Sigmoid colon (tissue), 6 donors: ENCODE measurements at regions not wholly inside any gene's neighbourhood (a gene's known extent, or its start where the extent isn't known, plus 50 kb on each side); places are given as distances from the start of the nearest gene placed in this dataset.

Experiments
- DNase-seq: peaks from one replicate; pipeline ENCODE4 v3.0.0-alpha.2; 2019
- H3K27ac ChIP-seq, 4 donors: fragments of 200-600 bp; sonication (generic); one replicate each; pipeline ENCODE4 v1.5.1; 2016 to 2019; ENCODE audit warnings: mild to moderate bottlenecking in 1 of 4
- H3K27me3 ChIP-seq, 3 donors: fragments of 200-600 bp; sonication (generic); one replicate each; pipeline ENCODE4 v1.5.1; 2019; ENCODE audit warnings: mild to moderate bottlenecking in 1 of 3
- H3K36me3 ChIP-seq, 4 donors: fragments of 200-600 bp; sonication (generic); one replicate each; pipeline ENCODE4 v1.5.1; 2016 to 2019
- H3K4me1 ChIP-seq, 4 donors: fragments of 200-600 bp; sonication (generic); one replicate each; pipeline ENCODE4 v1.5.1; 2017 to 2019
- H3K4me3 ChIP-seq, 4 donors: fragments of 200-600 bp; sonication (generic); one replicate each; pipeline ENCODE4 v1.5.1; 2017 to 2019; ENCODE audit warnings: mild to moderate bottlenecking in 2 of 4, moderate library complexity in 1 of 4
- H3K9me3 ChIP-seq, 4 donors: fragments of 200-600 bp in 3 of 4; sonication (generic) in 3 of 4; one replicate each; pipeline versions ENCODE4 v1.5.1 to v1.6.1; 2013 to 2019
- EP300 ChIP-seq, 4 donors: sonication (generic); formaldehyde crosslinking; IDR thresholded peaks; one replicate each; pipeline ENCODE4 v1.6.1; 2017; ENCODE audit warnings: antibody characterized with exemption in 4 of 4
- POLR2A ChIP-seq, 2 donors: fragments of 450-650 bp; IDR thresholded peaks; one replicate each; pipeline ENCODE4 v1.6.1; 2016; ENCODE audit warnings: antibody characterized with exemption in 2 of 2, mild to moderate bottlenecking in 2 of 2, moderate library complexity in 2 of 2
- POLR2AphosphoS5 ChIP-seq, 4 donors: sonication (generic); formaldehyde crosslinking; IDR thresholded peaks; one replicate each; pipeline ENCODE4 v1.6.1; 2017; ENCODE audit warnings: antibody characterized with exemption in 4 of 4
- WGBS, 2 donors: extraction: QIAGEN DNeasy Blood & Tissue Kit; methylation state at CpG; one replicate each; pipeline ENCODE4 v1.1.7; 2013; 5-methylcytosine and 5-hydroxymethylcytosine counted together
- intact Hi-C: fragments of 100-400 bp; cut with DNase I; formaldehyde crosslinking; loops from one replicate; pipeline ENCODE4 v1.15.1; 2023
- TF ChIP-seq, protein P1 (sequence below), 4 experiments: fragments of 450-650 bp in 3 of 4; fragments of 200-600 bp in 1 of 4; IDR thresholded peaks; one replicate each; pipeline ENCODE4 v1.5.1; 2016 to 2019; ENCODE audit warnings: antibody characterized with exemption in 4 of 4, mild to moderate bottlenecking in 3 of 4, moderate library complexity in 2 of 4
- donor health status: healthy with polysubstance abuse.
- donor health status: healthy.

DNA sequence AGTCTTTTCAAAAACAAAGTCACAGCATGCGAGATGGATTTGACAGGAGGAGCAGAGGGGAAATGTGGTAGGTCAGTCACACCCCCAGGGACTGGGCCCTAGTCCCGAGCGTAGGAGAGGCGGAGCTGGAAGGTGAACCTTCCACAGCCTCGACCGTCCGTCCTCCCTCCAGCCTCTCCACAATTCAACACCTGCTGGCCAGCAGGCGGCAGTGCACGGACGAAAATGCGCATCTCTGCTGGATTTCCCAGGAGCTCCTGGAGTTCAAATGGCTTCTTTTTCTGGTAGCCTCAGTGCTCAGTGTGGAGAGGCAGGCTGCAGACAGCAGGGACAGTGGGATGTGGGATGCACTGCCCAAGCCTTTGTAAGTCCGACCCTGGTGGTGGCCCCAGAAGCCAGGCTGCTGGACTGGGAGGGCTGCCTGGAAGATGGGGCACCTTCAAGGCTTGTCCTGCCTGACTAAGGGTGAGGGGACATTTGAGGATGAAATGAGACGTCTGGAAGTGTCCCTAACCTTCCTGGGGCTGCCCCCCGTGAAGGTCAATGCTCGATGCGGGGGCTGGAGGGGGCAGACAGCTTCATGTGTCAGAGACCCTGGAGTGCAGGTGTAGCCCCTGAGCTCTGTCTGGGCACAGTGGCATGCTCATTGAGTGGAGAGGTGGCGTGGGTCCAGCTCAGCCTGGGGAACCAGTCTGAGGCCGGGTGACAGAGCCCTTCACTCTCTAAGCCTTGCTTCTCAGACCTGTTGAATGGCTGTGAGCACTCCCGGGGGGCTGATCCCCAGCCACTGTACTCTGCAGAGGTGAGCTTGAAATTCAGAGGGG lies 189.5 kb downstream of the TFCP2L1 start:
- no peak overlapping the region for H3K27ac ChIP-seq
- no peak for TF ChIP-seq POLR2AphosphoS5 (IDR thresholded peaks at IDR 0.05)
- TF ChIP-seq POLR2A (IDR thresholded peaks at IDR 0.05), result no peak
- TF ChIP-seq EP300 (IDR thresholded peaks at IDR 0.05), result no peak
- TF ChIP-seq, protein P1, sequence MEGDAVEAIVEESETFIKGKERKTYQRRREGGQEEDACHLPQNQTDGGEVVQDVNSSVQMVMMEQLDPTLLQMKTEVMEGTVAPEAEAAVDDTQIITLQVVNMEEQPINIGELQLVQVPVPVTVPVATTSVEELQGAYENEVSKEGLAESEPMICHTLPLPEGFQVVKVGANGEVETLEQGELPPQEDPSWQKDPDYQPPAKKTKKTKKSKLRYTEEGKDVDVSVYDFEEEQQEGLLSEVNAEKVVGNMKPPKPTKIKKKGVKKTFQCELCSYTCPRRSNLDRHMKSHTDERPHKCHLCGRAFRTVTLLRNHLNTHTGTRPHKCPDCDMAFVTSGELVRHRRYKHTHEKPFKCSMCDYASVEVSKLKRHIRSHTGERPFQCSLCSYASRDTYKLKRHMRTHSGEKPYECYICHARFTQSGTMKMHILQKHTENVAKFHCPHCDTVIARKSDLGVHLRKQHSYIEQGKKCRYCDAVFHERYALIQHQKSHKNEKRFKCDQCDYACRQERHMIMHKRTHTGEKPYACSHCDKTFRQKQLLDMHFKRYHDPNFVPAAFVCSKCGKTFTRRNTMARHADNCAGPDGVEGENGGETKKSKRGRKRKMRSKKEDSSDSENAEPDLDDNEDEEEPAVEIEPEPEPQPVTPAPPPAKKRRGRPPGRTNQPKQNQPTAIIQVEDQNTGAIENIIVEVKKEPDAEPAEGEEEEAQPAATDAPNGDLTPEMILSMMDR (IDR thresholded peaks at IDR 0.05), result peak in 3 of 4 experiments; percentile 39 to 47 (median 43)
- H3K4me3 ChIP-seq, result no peak overlapping the region
- no peaks in the 10 kb centered on the region for H3K9me3 ChIP-seq
- intact Hi-C loops, result loop anchor here (5.0 kb wide), 1 partner anchor 262 kb away; no protein-coding TSS in a partner anchor
- DNase-seq, result peak; percentile 69
- H3K36me3 ChIP-seq, result no peaks in the 10 kb centered on the region
- peaks cover 0 to 23% (median 12%) of the 10 kb centered on the region in 4 donors for H3K4me1 ChIP-seq
- 33 to 39% methylated on average over 19 of the region's 19 CpGs for WGBS, 2 donors
- no peaks in the 10 kb centered on the region for H3K27me3 ChIP-seq

GRCh38 chr2:121096611-121097010 lies 188.4 kb downstream of the TFCP2L1 start:
- intact Hi-C loops, result loop anchor here (5.0 kb wide), 1 partner anchor 261 kb away; no protein-coding TSS in a partner anchor
- 79 to 81% methylated on average over 5 of the region's 5 CpGs for WGBS, 2 donors
- Histone ChIP-seq H3K27ac (no peak overlapping the region), H3K36me3 (no peaks in the 10 kb centered on the region), H3K27me3 (no peaks in the 10 kb centered on the region), H3K4me1 (peaks cover 0 to 26% (median 13%) of the 10 kb centered on the region in 4 donors), H3K4me3 (no peak overlapping the region), H3K9me3 (no peaks in the 10 kb centered on the region)
- peak; percentile 40 for DNase-seq
- TF ChIP-seq, protein P1 (IDR thresholded peaks at IDR 0.05), result no peak
- TF ChIP-seq POLR2A (IDR thresholded peaks at IDR 0.05), result no peak
- no peak for TF ChIP-seq EP300 (IDR thresholded peaks at IDR 0.05)
- no peak for TF ChIP-seq POLR2AphosphoS5 (IDR thresholded peaks at IDR 0.05)

GRCh38 chr2:121098556-121098955 lies 186.4 kb downstream of the TFCP2L1 start:
- Histone ChIP-seq H3K4me1 (peaks cover 0 to 24% (median 13%) of the 10 kb centered on the region in 4 donors), H3K4me3 (no peak overlapping the region), H3K36me3 (no peaks in the 10 kb centered on the region), H3K27ac (no peak overlapping the region), H3K9me3 (no peaks in the 10 kb centered on the region), H3K27me3 (no peaks in the 10 kb centered on the region)
- intact Hi-C loops, result loop anchor here (5.0 kb wide), 1 partner anchor 259 kb away; no protein-coding TSS in a partner anchor
- no peak for TF ChIP-seq POLR2AphosphoS5 (IDR thresholded peaks at IDR 0.05)
- TF ChIP-seq, protein P1 (IDR thresholded peaks at IDR 0.05), result no peak
- no peak for TF ChIP-seq POLR2A (IDR thresholded peaks at IDR 0.05)
- no peak for TF ChIP-seq EP300 (IDR thresholded peaks at IDR 0.05)
- DNase-seq, result peak; percentile 33
- WGBS, 2 donors, result 91 to 92% methylated on average over 7 of the region's 7 CpGs

GRCh38 chr2:121099329-121100290 lies 185.4 kb downstream of the TFCP2L1 start:
- Histone ChIP-seq H3K4me3 (no peak overlapping the region), H3K36me3 (no peaks in the 10 kb centered on the region), H3K4me1 (peaks cover 0 to 17% (median 12%) of the 10 kb centered on the region in 4 donors), H3K9me3 (no peaks in the 10 kb centered on the region), H3K27ac (peak overlapping the region in 1 of 4 donors; percentile 52), H3K27me3 (no peaks in the 10 kb centered on the region)
- DNase-seq, result peak; percentile 64
- intact Hi-C loops, result loop anchor here (5.0 kb wide), 1 partner anchor 258 kb away; no protein-coding TSS in a partner anchor
- TF ChIP-seq POLR2AphosphoS5 (IDR thresholded peaks at IDR 0.05) (peak in 3 of 4 donors; percentile 52 to 76 (median 68)), POLR2A (IDR thresholded peaks at IDR 0.05) (no peak)
- WGBS, 2 donors, result 56 to 64% methylated on average over 8 of the region's 8 CpGs
